Ecto neural progenitor cell (in vitro differentiated cells): ENCODE measurements at regions not wholly inside any gene's neighbourhood (a gene's known extent, or its start where the extent isn't known, plus 50 kb on each side); places are given as distances from the start of the nearest gene placed in this dataset.

Source experiments
- DNase-seq: peaks from one replicate; pipeline ENCODE4 v3.0.0-alpha.2; 2018; ENCODE audit warnings: low spot score

DNA sequence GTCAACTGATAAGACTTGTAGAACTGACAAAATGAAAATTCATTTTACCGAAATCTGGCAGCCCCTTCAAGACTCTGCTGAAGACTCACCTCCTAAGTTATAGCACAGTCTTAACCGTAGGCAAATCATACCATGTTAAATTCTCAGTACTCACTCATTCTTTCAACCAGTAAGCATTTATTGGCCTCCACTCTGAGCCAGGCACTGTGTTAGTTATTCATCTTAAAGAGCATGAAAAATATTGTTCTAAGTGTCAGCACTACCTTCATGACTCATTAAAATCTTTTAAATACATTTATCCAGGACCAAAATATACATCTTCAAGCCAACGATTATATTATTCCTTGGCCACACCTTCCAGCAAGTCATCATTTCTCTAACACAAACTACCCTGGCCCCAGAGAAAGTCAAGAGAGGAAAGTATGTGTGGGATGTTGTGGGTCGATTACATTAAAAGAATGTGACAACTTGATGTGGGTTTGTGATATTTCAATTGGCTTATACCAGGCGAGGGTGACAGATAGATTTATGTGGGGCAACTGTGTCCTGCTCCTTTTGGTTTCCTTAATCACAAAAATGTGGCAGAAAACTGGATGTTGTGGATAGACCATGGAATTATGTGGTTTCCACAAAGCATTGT is 55.0 kb downstream of the TMEM30B start:
- no peak for DNase-seq

- no peak for DNase-seq
These were observed 55.8 kb downstream of the TMEM30B start for GRCh38 chr14:61225344-61225743.

DNA sequence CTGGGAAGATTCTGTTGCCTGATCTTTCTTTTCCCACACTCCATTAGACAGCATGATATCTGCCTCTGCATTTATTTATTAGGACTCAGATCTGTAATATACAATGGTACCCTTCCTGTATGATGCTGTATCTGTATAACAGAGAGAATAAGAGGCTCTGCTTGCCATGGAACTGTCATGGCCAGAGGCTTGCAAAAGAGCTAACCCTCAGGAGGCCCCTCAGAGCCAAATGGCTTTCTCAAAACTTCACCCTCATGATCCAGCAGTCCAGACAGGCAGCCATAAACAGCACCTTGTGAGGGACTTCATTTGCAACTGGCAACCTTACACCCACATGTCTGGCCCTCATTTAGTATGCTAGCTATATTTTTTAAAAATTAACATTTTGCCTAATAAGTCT is 57.6 kb downstream of the TMEM30B start:
- DNase-seq: no peak

GRCh38 chr14:61222388-61222787 is 58.8 kb downstream of the TMEM30B start:
- no peak for DNase-seq

DNA sequence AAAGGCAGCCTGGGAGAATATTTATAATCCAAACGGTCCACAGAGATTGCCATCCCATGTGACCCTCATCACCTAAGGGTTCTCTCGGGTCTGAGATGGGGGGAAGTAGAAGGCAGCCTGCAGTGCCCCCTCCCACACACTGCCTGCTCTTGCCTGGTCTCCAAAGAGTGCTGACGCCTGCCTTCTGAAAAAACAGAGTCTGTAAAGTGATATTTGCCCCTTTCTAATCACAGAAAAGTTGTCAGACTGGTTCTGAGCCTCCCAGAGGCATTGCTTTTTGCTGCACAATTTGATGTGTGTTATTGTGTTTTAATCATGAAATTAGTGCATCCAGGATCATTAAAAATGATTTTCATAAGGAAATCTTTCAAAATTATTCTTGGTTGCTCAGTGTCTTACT is 59.2 kb downstream of the TMEM30B start:
- no peak for DNase-seq

DNA sequence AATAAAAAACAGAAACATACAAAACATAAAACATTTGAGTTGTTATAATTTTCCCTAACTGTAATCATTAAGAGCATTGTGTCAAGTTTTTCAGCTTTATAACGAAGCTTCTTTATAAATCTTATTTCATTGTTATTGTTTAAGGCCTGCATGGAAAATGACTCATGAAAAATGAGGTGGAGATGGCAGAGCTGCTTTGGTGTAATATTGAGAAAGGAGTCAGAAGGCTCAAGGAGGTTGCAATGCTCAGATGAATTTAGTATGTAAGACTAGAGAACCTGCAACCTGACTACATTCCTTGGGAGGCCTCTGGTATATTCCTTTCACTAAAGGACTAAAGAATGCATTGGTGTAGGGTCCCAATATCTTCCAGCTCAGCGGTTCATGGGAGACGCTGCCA is 61.5 kb downstream of the TMEM30B start:
- DNase-seq: no peak

DNA sequence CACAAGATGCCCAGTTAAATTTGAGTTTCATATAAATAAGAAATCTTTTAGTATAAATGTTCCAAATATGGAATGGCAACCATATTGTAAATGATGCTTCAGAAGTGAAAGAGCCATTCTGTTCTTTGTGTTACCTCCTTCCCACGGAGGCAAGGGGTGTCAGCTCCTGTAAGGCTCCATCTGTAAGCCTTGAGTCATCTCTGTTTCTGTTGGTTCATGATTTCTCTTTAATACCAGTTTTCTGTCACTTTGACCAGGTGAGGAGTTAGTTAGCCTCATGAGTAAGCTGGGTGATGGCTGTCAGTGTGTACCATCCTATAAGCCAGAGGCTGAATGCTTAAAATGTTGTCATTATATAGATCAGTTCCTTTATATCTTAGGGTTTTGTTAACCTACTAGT is 61.9 kb downstream of the TMEM30B start:
- DNase-seq: no peak

DNA sequence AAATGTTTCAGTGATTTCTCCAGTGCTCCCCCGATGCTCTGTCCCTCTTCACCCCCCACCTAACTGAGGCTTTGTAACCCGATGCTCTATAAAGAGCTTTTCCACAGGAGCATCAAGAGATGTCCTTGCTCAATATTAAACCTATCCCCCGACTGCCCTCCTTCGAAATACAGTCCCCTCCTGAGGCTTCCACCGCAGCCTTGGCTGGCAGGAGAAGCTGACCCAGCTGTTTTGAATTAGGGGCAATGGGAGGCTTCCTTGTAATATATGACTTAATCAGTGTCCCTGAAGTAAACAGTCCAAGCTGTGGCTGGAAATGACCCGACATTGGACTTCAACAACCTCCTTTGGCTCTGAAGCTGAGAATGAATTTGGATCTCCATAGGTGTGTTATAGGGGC is 62.4 kb downstream of the TMEM30B start:
- DNase-seq: no peak

GRCh38 chr14:61218157-61218556 is 63.0 kb downstream of the TMEM30B start:
- no peak for DNase-seq

- no peak for DNase-seq
These were observed 63.6 kb downstream of the TMEM30B start for GRCh38 chr14:61217516-61217915.

- no peak for DNase-seq
These were observed 65.7 kb downstream of the TMEM30B start for GRCh38 chr14:61215222-61216020.

DNA sequence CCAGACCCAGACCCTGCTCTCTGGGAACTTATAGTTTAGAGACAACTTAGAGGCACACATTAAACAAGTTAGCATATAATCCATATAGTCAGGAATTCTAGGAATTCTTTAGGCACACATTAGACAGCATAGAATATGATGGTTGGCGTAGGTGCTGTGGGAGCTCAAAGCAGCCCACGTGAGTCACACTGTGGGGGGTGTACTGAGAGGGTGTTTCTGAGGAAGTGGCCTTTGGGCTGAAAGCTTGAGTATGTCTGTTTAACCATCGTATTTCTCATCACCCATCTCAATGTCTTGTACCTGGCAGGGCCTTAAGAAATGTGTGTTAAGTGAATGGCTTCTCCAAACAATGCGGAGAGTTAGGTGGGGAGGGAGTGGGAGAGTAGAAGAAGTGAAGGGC is 67.2 kb downstream of the TMEM30B start:
- DNase-seq: no peak

DNA sequence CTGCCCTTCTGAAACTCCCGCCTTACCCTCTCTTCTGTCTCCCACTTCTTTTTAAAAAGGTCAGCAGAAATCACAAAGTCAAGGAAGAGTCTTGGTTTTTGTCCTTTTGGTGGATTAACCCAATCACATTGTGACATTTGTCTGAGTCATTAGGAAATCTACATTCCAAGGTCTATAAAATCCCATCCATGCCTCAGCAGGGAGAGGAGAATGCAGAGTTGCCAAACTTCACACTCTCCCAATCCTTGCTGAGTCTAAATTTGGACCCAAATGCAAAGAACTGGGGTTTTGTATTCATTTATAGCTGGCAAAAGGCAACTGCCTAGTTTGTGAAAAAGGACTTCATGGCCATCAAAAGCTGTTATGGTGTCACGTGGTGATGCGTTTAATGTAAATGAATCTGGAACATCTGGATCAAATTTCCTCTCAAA is 67.9 kb downstream of the TMEM30B start:
- DNase-seq: no peak

DNA sequence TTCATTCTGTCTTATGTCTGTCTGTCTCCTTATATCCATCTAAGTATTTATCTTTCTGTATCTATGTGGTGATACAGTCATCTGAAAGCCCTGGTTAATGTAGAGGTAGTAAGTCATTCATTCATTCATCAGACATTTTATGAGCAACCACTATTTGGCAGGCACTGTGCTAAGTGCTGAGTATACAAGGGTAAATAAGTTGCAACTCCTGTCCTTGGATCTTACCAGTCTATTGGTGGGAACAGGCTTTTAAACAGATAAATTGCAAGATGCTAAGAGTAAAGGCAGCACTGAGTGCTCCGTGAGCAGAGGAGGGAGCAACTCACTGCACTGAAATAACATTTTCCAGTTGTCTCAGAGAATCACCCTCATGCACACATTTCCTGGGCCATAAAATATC is 68.6 kb downstream of the TMEM30B start:
- DNase-seq: no peak

DNA sequence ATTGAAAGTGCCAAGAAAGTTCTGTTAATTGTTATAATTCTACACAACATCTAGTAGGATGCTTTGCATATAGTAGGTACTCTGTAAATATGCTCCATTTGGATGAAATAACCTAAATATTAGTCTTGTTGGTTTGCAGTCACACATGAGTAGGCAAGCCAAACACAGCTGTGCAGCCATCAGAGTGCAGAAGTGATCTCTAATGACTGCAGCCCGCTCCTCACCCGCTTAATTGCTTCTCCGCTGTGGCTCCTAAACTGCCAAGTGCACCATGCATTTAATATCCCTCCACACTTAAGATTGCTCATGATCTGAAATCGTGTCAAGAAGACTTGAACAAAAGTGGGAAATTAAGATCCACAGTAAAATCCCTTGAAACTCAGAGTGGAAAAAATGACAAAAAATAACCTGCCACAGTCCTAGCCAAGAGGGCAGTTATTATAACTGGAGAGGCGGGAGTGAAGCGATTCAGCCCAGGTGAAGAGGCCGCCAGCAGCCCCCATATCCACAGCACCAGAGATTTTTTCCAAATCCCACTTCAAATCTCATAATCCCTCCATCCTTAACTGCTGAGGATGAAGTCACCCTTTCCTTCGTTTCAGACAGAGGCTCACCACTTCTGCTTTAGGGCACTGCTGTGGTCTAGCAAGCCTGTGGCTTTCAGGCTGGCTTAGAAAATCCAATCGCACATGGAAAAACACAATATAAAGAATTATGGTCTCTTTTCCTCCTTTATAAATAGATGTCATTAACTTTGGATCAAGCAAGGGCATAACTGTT is 69.5 kb downstream of the TMEM30B start:
- DNase-seq: no peak

DNA sequence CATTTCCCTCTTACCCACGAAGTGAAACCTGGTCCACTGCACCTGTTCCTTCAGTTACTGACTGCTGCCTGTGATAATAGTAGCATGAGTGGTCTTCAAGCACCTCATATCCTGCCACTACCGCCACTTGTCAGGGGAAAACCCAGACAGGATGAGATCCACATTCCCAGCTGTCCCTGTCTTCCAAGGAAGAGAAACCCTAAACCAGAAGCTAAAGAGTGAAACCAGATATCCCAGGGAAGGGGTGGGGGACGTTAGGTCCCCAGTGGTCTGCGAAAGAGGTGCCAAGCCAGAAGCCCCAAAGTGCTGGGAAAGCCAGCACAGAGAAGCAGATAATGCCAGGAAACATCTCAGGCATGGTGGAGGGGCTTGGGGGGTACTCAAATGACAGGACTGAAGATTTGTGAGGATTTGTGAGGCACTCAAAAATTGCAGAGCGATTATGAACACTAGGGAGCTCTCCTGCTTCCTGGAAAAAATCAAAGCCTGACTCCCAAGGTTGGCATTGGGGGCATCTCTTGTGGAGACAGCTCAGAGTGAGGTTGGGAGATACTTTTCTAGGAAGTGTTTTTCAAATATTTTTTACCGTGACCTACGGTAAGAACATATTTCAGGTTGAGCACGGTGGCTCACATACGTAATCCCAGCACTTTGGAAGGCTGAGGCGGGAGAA is 77.9 kb downstream of the TMEM30B start:
- DNase-seq: no peak

DNA sequence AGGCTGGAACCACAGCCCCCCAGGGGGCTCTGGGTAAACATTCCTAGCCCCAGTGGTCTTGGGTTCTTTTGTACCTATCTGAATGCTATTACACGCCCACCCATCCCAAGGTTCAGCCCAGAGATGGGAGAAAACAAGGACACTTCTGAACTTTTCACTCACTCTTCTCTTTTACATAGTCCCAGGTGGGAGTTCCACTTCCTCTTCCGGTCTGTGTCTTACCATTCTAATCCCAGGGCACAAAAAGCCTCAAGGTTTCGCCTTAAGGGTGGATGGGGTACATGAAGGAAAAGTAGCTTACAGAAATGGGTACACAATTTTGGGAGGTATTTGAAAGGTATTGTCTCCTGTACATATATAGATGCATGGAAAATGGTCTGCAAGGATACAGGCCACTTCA is 79.0 kb downstream of the TMEM30B start:
- no peak for DNase-seq

DNA sequence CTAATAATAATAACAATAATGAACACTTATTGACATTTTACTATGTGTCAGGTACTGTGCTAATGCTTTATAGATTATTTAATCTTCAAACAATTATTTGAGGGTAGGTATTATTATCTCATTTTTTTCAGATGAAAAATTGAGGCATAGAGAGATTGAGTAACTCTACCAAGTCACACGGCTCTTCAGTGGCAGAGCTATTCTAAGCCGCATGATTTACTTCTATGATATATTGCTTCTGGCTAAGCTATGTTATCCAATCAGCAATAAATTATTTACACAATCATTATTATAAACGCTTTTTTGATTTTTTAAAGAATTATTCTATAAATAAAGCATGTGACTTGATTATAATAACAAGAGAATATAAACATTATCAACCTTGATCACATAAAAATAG is 80.0 kb downstream of the TMEM30B start:
- DNase-seq: no peak

- no peak for DNase-seq
These were observed 83.7 kb downstream of the TMEM30B start for GRCh38 chr14:61197416-61197815.

DNA sequence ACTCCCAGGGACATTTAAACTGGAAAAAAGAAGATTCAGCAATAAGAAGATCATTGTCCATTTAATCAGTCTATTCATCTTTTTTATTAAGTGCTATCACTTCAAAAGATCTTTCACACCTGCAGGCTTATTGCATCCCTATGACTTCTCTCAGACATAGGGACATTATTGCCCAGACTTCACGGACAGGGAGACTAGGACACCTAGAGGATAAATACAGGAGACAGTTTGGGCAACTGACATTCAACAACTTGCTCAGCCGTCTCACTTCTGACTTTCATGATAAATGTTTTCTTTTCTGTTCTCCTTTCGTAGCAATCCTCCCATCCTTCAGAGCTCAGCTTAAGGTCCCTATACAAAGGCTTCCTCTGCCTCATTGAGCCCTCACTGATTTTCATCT is 84.3 kb downstream of the TMEM30B start:
- no peak for DNase-seq

DNA sequence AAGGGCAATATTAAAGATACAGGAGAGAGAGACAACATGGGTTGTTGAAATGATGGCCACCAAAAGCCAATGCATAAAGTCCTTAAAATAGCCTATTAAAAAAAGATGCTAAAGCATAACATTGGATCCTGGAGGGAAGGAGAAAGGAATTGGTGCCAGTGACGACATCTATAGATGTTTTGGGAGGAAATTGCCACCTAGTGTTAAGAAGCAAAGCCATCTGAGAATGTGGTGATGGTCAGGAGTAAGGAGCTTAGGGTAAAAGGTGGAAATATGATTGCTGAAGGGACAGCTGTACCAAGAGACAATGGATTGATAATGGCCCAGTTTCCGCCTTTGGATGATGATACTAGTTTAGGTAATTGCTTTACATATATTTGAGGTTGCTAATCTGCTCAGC is 85.1 kb downstream of the TMEM30B start:
- no peak for DNase-seq

GRCh38 chr14:61193476-61193875 is 87.7 kb downstream of the TMEM30B start:
- DNase-seq: no peak

- DNase-seq: no peak
These were observed 88.1 kb downstream of the TMEM30B start for GRCh38 chr14:61192989-61193388.
